H9 (cell line): ENCODE measurements at regions not wholly inside any gene's neighbourhood (a gene's known extent, or its start where the extent isn't known, plus 50 kb on each side); places are given as distances from the start of the nearest gene placed in this dataset.

Experiments
- DNase-seq: peaks from one replicate; pipeline ENCODE4 v3.0.0-alpha.2; 2017
- H2AFZ ChIP-seq: one replicate; pipeline ENCODE4 v1.6.1; 2013; ENCODE audit warnings: mild to moderate bottlenecking, low read length, control low read depth, moderate library complexity
- H2AK5ac ChIP-seq: 2 replicates; pipeline ENCODE4 v1.6.1; 2013; ENCODE audit warnings: low read length, control low read depth, mixed read lengths; ENCODE audit not compliant: insufficient read length
- H2BK120ac ChIP-seq: one replicate; pipeline ENCODE4 v1.6.1; 2013; ENCODE audit warnings: low read depth, mild to moderate bottlenecking, low read length, control low read depth, inconsistent platforms; ENCODE audit not compliant: poor library complexity, severe bottlenecking
- H2BK12ac ChIP-seq: 2 replicates; pipeline ENCODE4 v1.6.1; 2013; ENCODE audit warnings: low read length, control low read depth, mixed read lengths, low read depth; ENCODE audit not compliant: insufficient read length
- H2BK15ac ChIP-seq: 2 replicates; pipeline ENCODE4 v1.6.1; 2013; ENCODE audit warnings: low read depth, low read length, control low read depth
- H2BK20ac ChIP-seq: one replicate; pipeline ENCODE4 v1.6.1; 2013; ENCODE audit warnings: low read depth, mild to moderate bottlenecking, low read length, control low read depth, inconsistent platforms; ENCODE audit not compliant: poor library complexity, severe bottlenecking
- H2BK5ac ChIP-seq: 2 replicates; pipeline ENCODE4 v1.6.1; 2013; ENCODE audit warnings: low read length, control low read depth, mixed read lengths; ENCODE audit not compliant: insufficient read length
- H3K14ac ChIP-seq: 2 replicates; pipeline ENCODE4 v1.6.1; 2013; ENCODE audit warnings: low read length, control low read depth; ENCODE audit not compliant: insufficient read depth
- H3K18ac ChIP-seq: 2 replicates; pipeline ENCODE4 v1.6.1; 2013; ENCODE audit warnings: low read depth, mild to moderate bottlenecking, mixed read lengths, low read length, control low read depth; ENCODE audit not compliant: insufficient read length
- H3K23ac ChIP-seq: 2 replicates; pipeline ENCODE4 v1.6.1; 2013; ENCODE audit warnings: low read length, control low read depth, mixed read lengths, low read depth; ENCODE audit not compliant: insufficient read length
- H3K23me2 ChIP-seq: 2 replicates; pipeline ENCODE4 v1.6.1; 2013; ENCODE audit warnings: low read depth, mild to moderate bottlenecking, mixed read lengths, low read length, control low read depth; ENCODE audit not compliant: insufficient read length, poor library complexity, severe bottlenecking
- H3K27ac ChIP-seq: 2 replicates; pipeline ENCODE4 v1.5.1; 2013; ENCODE audit warnings: low read length, control low read depth, mixed read lengths, low read depth; ENCODE audit not compliant: insufficient read length
- H3K27me3 ChIP-seq: 2 replicates; pipeline ENCODE4 v1.6.1; 2013; ENCODE audit warnings: low read length, control low read depth, inconsistent platforms; ENCODE audit not compliant: insufficient read depth
- H3K4ac ChIP-seq: 2 replicates; pipeline ENCODE4 v1.6.1; 2013; ENCODE audit warnings: low read depth, mild to moderate bottlenecking, control low read depth, inconsistent platforms, low read length, moderate library complexity
- H3K4me1 ChIP-seq: 2 replicates; pipeline ENCODE4 v1.6.1; 2013; ENCODE audit warnings: low read length, control low read depth, inconsistent platforms; ENCODE audit not compliant: insufficient read depth
- H3K4me2 ChIP-seq: 2 replicates; pipeline ENCODE4 v1.6.1; 2013; ENCODE audit warnings: low read length, control low read depth, mixed read lengths; ENCODE audit not compliant: insufficient read length, insufficient read depth
- H3K56ac ChIP-seq: 2 replicates; pipeline ENCODE4 v1.6.1; 2013; ENCODE audit warnings: low read depth, mild to moderate bottlenecking, mixed read lengths, low read length, control low read depth; ENCODE audit not compliant: insufficient read length
- H3K79me1 ChIP-seq: 2 replicates; pipeline ENCODE4 v1.6.1; 2013; ENCODE audit warnings: low read depth, mild to moderate bottlenecking, moderate library complexity, low read length, control low read depth, inconsistent platforms; ENCODE audit not compliant: insufficient read depth, poor library complexity, severe bottlenecking
- H3K79me2 ChIP-seq: 2 replicates; pipeline ENCODE4 v1.6.1; 2013; ENCODE audit warnings: low read length, control low read depth, inconsistent platforms; ENCODE audit not compliant: insufficient read depth
- H3K9ac ChIP-seq: 2 replicates; pipeline ENCODE4 v1.6.1; 2013; ENCODE audit warnings: low read length, control low read depth, mixed read lengths; ENCODE audit not compliant: insufficient read length; ENCODE audit errors: extremely low read depth
- H3K9me3 ChIP-seq: one replicate; pipeline ENCODE4 v1.6.1; 2013; ENCODE audit warnings: low read depth, low read length, inconsistent platforms; ENCODE audit not compliant: control insufficient read depth
- H3T11ph ChIP-seq: one replicate; pipeline ENCODE4 v1.6.1; 2013; ENCODE audit warnings: mild to moderate bottlenecking, low read length, control low read depth, inconsistent platforms
- H4K20me1 ChIP-seq: one replicate; pipeline ENCODE4 v1.6.1; 2013; ENCODE audit not compliant: control insufficient read depth, insufficient read length, insufficient read depth
- H4K5ac ChIP-seq: 2 replicates; pipeline ENCODE4 v1.6.1; 2013; ENCODE audit warnings: low read depth, mild to moderate bottlenecking, mixed read lengths, low read length, control low read depth; ENCODE audit not compliant: insufficient read length
- H4K8ac ChIP-seq: replicated peaks from 2 replicates; pipeline ENCODE4 v1.6.1; 2013; ENCODE audit warnings: low read length, control low read depth, mixed read lengths, low read depth; ENCODE audit not compliant: insufficient read length
- H4K91ac ChIP-seq: 2 replicates; pipeline ENCODE4 v1.6.1; 2013; ENCODE audit warnings: low read depth, mild to moderate bottlenecking, moderate library complexity, mixed read lengths, low read length, control low read depth; ENCODE audit not compliant: insufficient read length
- H3K27ac Mint-ChIP-seq, 3 experiments: 2 replicates in 2 of 3; 3 replicates in 1 of 3; pipeline ENCODE4 v1.8.0; 2020 to 2021; ENCODE audit warnings: mixed read lengths in 3 of 3, mild to moderate bottlenecking in 1 of 3, moderate library complexity in 1 of 3
- H3K27me3 Mint-ChIP-seq: 2 replicates; pipeline ENCODE4 v1.8.0; 2021; ENCODE audit warnings: low read depth, mild to moderate bottlenecking, moderate library complexity, mixed read lengths
- H3K36me3 Mint-ChIP-seq, 3 experiments: 2 replicates in 2 of 3; 3 replicates in 1 of 3; pipeline ENCODE4 v1.8.0; 2020 to 2021; ENCODE audit warnings: low read depth in 3 of 3, mixed read lengths in 3 of 3; ENCODE audit not compliant: insufficient read depth in 1 of 3
- H3K4me1 Mint-ChIP-seq, 2 experiments: 2 replicates each; pipeline ENCODE4 v1.8.0; 2020; ENCODE audit warnings: mixed read lengths in 2 of 2
- H3K4me3 Mint-ChIP-seq, 2 experiments: 2 replicates in 1 of 2; 3 replicates in 1 of 2; pipeline ENCODE4 v1.8.0; 2020 to 2021; ENCODE audit warnings: mild to moderate bottlenecking in 2 of 2, mixed read lengths in 2 of 2, moderate library complexity in 1 of 2
- H3K9me3 Mint-ChIP-seq, 2 experiments: 2 replicates in 1 of 2; 3 replicates in 1 of 2; pipeline ENCODE4 v1.8.0; 2020; ENCODE audit warnings: mild to moderate bottlenecking in 2 of 2, mixed read lengths in 2 of 2, moderate library complexity in 1 of 2
- WGBS: extraction: QIAGEN DNeasy Blood & Tissue Kit; methylation state at CpG from one replicate; pipeline ENCODE4 v1.1.7; 2013; ENCODE audit warnings: missing lambda C conversion rate, low lambda C conversion rate, mixed read lengths; ENCODE audit not compliant: insufficient read length; ENCODE audit errors: extremely low coverage; 5-methylcytosine and 5-hydroxymethylcytosine counted together
- TF ChIP-seq, protein P1 (sequence below): fragments of 200-600 bp; sonication (generic); conservative IDR thresholded peaks from 3 replicates; pipeline ENCODE4 v1.8.0; 2021; ENCODE audit warnings: antibody characterized with exemption, mild to moderate bottlenecking

DNA sequence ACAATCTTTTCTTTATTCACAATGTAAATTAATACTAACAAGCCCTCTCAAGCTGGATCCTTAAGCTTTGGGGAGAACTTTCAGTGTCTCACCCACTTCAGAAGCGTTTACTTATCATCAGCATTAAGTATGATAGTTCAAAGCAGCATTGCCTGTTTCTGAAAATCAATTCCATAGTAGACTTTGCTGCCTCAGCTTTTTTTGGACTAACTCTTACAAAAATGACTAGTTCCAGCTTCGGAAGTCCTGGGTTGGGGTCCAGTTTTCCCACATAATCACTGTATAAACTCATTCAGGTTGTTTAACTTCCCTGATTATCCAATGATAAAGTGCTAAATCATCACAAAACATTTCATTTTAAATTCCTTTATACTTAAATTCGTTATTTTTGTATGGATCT is 114.4 kb downstream of the NR2F2 start:
- TF ChIP-seq, protein P1, sequence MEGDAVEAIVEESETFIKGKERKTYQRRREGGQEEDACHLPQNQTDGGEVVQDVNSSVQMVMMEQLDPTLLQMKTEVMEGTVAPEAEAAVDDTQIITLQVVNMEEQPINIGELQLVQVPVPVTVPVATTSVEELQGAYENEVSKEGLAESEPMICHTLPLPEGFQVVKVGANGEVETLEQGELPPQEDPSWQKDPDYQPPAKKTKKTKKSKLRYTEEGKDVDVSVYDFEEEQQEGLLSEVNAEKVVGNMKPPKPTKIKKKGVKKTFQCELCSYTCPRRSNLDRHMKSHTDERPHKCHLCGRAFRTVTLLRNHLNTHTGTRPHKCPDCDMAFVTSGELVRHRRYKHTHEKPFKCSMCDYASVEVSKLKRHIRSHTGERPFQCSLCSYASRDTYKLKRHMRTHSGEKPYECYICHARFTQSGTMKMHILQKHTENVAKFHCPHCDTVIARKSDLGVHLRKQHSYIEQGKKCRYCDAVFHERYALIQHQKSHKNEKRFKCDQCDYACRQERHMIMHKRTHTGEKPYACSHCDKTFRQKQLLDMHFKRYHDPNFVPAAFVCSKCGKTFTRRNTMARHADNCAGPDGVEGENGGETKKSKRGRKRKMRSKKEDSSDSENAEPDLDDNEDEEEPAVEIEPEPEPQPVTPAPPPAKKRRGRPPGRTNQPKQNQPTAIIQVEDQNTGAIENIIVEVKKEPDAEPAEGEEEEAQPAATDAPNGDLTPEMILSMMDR: no peak
- H2BK120ac ChIP-seq: no peak overlapping the region
- H2AK5ac ChIP-seq: no peak overlapping the region
- H3K4me2 ChIP-seq: no peak overlapping the region
- H2BK20ac ChIP-seq: no peak overlapping the region
- H4K91ac ChIP-seq: no peak overlapping the region
- H3K79me1 ChIP-seq: no peaks in the 10 kb centered on the region
- no peaks in the 10 kb centered on the region for H3K79me2 ChIP-seq
- H2BK15ac ChIP-seq: no peak overlapping the region
- no peak overlapping the region for H3K4ac ChIP-seq
- no peak overlapping the region for H2BK5ac ChIP-seq
- no peak overlapping the region for H3T11ph ChIP-seq
- no peak overlapping the region for H3K18ac ChIP-seq
- Mint-ChIP-seq H3K9me3 (no peaks in the 10 kb centered on the region; a peak in 1 of 5 replicates), H3K36me3 (no peaks in the 10 kb centered on the region), H3K27ac (no peak overlapping the region), H3K4me1 (no peaks in the 10 kb centered on the region), H3K27me3 (peaks cover 23% of the 10 kb centered on the region), H3K4me3 (no peak overlapping the region)
- H3K4me1 ChIP-seq: no peaks in the 10 kb centered on the region
- no peaks in the 10 kb centered on the region for H4K20me1 ChIP-seq
- WGBS: 100% methylated on average over 1 of the region's 3 CpGs
- H3K27me3 ChIP-seq: no peaks in the 10 kb centered on the region
- no peak overlapping the region for H3K14ac ChIP-seq
- no peak overlapping the region for H4K5ac ChIP-seq
- no peak overlapping the region for H2AFZ ChIP-seq
- no peak overlapping the region for H3K9ac ChIP-seq
- H2BK12ac ChIP-seq: no peak overlapping the region
- no peak for DNase-seq
- H3K23me2 ChIP-seq: no peaks in the 10 kb centered on the region
- H3K56ac ChIP-seq: no peak overlapping the region
- H3K23ac ChIP-seq: no peak overlapping the region
- no peaks in the 10 kb centered on the region for H3K9me3 ChIP-seq
- no peak overlapping the region for H3K27ac ChIP-seq
- no peak overlapping the region for H4K8ac ChIP-seq
